NCI-H524 (cell line): ENCODE measurements at regions not wholly inside any gene's neighbourhood (a gene's known extent, or its start where the extent isn't known, plus 50 kb on each side); places are given as distances from the start of the nearest gene placed in this dataset.
A peak's percentile ranks its signal among the peaks of the same experiment; 100 is the strongest.

Experiments used
- DNase-seq, 2 experiments: peaks; one replicate each; lab custom pipeline; 2025; lab: John Stamatoyannopoulos, UW

DNA sequence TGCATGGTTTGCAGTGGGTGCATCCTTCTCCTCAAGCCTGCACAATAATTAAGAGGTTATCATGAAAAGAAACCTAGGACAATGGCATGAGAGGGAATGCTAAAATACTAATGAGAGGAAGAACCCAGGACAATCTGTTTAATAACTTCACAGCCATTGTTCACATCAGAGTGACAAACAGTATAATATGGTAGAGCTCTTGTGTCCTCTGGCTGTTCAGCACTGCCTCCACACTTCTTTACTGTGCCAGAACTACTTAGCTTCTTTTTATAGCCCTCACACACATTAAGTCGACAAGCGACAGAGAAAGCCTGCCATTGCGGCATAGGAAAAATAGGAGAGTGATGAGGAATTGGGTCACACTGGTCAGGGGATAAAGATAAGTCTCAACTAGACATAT, 65.0 kb upstream of the MEIS2 start:
- no peak for DNase-seq

- DNase-seq: no peak
These were observed 66.1 kb upstream of the MEIS2 start for GRCh38 chr15:37166402-37166801.

DNA sequence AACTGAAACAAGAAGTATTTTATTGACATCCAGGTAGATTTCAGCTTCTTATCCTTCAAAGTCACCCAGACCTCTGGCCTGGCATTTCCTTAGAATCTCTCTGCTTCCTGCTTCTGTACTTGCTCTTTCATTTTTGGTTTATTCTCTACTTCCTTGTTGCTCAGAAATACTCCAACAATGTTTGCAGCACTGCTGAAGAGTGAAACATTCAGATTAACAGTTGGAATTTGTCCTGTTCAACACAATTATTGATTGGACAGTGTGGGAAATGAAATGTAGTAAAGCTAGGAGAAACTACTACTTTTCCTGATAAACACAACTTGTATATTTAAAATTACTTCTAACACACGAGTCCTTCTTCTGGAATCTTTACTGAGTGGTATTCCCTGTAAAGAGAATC, 81.0 kb upstream of the MEIS2 start:
- no peak for DNase-seq

GRCh38 chr15:37199545-37199944, 99.2 kb upstream of the MEIS2 start:
- no peak for DNase-seq

- DNase-seq: no peak
These were observed 102.7 kb upstream of the MEIS2 start for GRCh38 chr15:37203050-37203449.

DNA sequence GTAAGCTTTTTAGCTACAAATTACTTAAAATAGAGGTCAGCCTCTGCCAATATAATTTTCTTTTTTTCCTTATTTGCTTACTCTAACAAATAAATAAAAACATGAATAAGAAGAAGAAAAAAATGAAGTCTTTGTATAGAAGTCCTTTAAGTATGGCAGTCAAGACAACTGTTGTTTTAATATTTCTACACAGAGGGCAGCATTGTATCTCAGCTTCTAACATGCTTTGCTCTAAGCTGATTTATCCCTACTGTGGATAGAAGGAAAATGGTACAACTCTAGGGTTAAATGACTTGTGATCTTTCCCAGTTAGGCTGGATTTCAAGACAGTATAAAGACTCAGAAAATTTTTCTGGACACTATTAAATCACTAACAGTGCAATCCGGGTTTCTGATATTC, 104.3 kb upstream of the MEIS2 start:
- DNase-seq: peak in 1 of 2 experiments; percentile 26

DNA sequence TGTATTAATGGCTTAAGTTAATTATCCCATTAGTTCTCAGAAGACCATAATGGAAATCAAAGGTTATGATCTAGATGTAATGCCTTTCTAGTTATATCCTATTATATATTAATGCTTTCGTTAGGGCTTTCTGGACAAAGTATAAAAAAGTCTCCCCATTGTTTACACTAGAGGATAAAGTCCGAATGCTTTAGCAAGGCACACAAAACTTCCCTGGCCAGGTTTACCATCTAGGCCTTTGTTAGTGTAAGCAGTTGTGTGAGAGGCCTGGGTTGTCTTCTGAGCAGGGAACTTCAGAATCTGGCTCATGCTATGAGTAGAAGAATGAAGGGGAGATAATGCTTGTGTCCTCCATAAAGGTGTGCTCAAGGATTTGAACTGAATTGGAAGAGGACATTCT, 106.3 kb upstream of the MEIS2 start:
- DNase-seq: no peak

DNA sequence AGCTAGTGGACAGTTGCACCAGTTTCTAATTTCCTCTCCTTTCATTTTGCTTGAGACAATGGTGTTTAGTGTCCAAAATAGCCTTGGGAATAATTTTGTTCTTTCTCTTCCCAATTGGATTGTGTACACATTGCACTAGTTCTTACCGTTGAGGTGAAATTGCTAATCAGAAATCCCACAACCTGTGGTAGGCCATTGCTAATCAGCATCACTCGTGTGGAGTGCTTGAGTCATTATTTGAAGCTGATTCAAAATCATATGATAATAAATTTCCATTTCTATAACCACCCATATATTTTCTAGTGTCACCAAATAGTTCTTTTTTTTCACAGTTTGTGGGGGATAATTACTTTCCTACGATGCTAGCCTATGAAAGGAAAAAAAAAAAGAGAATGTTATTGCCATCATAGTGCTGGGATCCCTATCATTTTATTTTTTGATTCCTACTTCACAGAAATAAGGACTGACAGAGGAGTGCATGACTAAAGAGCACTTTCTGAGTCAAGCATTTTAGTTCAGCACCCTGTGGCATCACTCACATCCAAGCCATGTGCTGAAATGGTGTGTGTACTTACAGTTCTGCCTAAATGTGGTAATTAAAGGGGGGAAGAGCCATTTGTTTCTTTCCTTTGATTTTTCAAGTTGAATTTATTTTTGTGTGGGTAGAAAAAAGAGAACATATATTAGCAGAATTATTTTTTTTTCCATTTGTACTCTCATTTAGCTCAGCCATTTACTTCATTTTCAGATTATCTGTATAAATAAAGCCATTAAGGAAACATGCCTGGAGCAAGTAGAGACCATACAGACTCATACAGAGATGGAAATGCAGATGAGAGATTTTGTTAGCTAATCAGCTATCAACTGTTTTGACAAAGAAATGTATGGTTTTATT, 108.0 kb upstream of the MEIS2 start:
- DNase-seq: no peak

- DNase-seq: no peak
These were observed 108.7 kb upstream of the MEIS2 start for GRCh38 chr15:37209041-37209363.

- DNase-seq: no peak
These were observed 117.2 kb upstream of the MEIS2 start for GRCh38 chr15:37217567-37217966.

GRCh38 chr15:37218351-37218916, 118.1 kb upstream of the MEIS2 start:
- no peak for DNase-seq

DNA sequence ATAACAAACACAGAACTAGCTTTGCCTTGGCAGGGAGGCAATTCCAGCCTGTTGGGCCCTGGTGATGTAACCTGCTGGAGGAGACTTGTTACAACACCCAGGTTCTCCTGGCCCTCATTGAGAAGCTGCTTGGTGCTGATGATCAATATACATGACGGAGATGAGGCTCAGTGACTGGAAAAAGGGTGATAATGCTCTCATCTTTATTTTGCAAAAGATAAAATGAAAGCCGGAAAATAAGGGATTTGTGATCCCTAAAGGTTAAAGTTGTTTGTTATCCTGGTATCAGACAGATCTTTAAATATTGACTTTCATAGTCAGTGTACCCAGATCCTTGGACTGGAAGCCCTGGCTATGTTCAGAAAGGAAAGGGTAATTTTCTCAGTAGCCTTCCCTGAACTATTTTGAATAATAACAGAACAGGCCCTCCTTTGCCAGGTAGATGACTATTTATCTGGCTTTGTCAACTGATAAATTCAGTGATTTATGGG, 118.9 kb upstream of the MEIS2 start:
- DNase-seq: no peak

DNA sequence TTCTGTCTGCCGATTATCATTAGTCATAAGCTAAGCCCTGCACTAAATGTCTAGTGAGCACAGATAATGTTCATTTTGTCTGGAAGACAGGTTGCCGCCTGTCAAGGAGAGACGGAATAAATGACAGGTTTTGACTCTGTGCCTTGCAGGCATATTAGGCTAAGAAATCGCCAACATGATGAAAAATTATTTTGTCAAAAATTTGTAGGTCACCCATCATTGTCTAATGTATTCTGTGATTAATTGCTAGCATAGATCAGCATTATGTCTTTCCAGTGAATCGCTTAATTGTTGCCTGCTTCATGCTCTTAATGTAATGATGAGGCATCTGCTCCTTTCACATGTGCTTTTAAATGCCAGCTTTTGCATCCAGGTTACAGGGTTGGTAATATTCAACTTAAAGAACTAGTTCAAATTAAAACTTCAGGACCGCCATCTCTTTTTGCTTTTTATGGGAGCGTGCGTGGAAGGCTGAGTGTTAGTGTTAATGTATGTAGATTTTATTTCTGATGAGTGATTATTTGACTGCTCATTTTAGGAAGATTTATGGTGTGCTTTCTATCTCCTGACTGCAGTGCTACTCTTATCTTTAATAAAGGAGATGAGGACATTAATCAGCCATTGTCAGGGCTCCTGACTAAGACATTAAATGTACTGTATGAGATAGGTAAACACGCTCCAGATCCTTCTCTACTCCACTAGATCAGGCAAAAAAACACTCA, 120.8 kb upstream of the MEIS2 start:
- DNase-seq: peak in 1 of 2 experiments; percentile 39

DNA sequence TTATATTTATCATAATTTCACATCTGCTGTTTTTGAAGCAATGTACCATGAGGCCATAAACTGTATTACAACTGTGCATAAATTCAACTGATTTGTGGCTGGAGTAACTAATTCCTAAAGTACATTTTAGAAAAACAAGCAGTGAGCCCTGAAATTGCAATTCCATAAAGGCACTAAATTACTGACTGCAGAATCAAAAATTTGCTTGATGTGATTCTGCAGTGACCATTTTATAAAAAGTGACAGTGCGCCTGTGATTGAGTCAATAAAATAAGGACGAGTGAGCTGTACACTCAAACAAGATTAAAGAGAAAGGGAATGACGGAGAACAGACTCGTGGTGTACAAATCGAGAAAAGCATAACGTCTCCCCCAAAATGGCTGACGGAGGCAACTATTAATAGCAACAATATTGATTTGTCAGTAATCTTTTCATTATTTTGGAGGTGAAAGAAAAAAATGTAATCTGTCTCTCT, 121.4 kb upstream of the MEIS2 start:
- no peak for DNase-seq

DNA sequence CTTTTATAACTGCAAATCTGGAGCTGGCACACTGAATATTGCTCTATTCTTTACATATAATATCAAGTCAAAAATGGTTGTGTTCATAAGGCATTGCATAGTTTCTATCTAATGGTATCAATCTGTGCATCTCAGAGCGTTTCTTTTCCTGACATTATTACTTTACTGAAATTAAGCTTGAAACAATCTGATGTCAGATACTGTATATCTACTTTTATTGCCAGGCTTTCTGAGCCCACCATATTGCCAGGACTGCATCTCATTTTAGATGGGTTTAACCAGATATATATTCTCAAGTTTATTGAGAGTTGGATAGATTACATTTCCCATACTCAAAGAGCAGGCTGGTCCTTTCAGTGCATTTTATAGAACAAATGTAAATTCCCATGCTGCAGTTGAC, 122.7 kb upstream of the MEIS2 start:
- no peak for DNase-seq

DNA sequence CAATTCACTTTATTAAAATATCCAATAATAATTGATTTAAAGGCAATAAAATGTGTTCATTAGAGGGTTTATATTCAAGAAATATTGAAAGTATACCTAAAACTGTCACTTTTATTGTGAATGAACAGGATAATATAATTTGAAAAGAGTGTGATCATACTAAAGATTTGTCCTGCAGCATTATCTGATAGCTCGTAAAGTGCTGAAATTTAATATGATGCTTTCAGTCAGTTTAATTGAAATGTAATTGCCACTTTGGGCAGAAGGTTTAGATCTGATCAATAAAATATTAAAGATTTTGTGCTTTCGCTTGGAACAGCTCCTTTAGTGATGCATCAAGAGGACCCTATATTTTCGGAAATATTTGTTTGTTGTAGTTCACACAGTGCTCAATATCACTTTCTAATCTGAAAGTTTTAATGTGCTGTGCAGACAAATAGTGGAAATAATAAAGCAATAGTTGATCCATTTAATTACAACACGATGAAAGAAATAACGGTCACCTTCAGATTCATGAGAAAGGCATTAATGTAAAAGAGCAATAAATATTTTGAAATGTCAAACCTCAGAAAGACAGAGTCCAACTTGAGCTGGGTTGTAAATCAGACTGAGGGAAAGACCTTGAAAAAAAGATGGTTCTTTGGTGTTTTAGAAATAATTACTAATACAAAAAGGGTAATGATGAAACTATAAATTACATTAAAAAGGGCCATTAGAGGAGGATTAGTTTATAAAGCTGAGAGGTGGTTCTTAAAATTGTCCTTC, 129.7 kb upstream of the MEIS2 start:
- no peak for DNase-seq

DNA sequence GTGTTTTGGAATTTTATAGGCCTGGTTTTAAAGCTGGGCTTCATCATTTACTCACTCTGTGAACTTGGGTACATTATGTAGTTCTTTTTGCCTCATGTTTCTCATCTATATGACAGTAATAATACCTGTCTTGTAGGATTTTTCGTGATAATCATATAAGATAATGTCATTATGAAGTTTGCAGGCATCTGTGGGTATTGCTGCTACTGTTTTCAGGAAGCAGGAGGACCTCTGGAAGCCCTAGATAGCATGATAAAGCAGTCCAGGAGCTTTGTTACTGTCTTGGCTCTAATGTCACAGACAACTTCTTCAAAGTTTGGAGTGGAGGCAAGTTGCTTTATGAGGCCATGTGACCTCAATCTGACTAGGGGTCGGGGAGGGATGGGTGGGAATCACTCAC, 145.0 kb upstream of the MEIS2 start:
- no peak for DNase-seq

- no peak for DNase-seq
These were observed 145.7 kb upstream of the MEIS2 start for GRCh38 chr15:37246065-37246464.

DNA sequence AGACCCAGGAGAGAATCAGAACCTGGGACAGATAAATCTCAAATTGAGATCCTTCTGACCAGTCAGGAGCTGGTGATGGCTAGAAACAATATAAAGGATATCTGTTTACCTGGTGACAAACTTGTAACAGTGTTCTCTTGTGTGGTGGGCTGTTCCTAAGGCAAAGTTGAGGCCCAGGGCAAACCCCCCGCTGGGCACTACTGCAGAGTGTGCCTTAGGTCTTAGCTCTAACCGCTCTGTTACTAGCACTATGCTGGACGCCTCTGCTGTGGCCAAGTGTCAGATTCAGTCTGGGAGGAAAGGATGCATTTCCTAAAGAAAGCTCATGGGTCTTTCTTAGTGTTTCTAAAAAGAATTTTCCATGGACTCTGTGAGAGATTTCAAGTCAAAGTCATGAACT, 146.5 kb upstream of the MEIS2 start:
- DNase-seq: no peak

GRCh38 chr15:37249249-37249648, 148.9 kb upstream of the MEIS2 start:
- DNase-seq: peak; percentile 45 to 90

- DNase-seq: peak; percentile 32 to 73
These were observed 152.2 kb upstream of the MEIS2 start for GRCh38 chr15:37252530-37252929.

DNA sequence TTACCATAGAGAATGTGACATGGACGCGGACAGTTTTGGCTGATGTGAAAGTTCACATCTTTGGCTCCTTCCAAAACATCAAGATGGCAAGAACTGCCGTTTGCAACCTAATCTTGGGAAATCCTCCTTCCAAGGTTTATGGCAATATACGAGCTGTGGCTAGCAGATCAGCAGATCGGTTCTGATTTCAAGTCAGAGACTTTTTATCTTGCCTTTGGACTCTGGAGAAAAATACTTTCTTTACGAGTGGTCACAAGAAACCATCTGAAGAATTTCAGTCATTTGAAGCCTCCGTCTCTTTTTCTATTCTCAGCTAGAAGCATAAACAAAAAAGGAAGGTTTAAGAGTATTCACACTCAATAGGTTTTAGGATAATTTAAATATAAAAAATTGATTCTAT, 153.5 kb upstream of the MEIS2 start:
- no peak for DNase-seq
